RWPE2 (cell line): ENCODE measurements at regions not wholly inside any gene's neighbourhood (a gene's known extent, or its start where the extent isn't known, plus 50 kb on each side); places are given as distances from the start of the nearest gene placed in this dataset.

Experiments
- ATAC-seq: fragments of 200-7000 bp; cut with Tn5 transposase; 3 replicates; pipeline ENCODE4 v1.9.1; 2021; ENCODE audit warnings: low read depth
- DNase-seq: peaks from one replicate; pipeline ENCODE4 v3.0.0-alpha.2; 2020; ENCODE audit warnings: low spot score
- H3K27ac ChIP-seq: fragments of 450-650 bp; 2 replicates; pipeline ENCODE4 v1.5.1; 2017; ENCODE audit warnings: mild to moderate bottlenecking; ENCODE audit not compliant: poor library complexity, severe bottlenecking
- H3K27me3 ChIP-seq: fragments of 250-450 bp; sonication (Bioruptor Pico); 2 replicates; pipeline ENCODE4 v1.5.1; 2021; ENCODE audit warnings: mild to moderate bottlenecking, moderate library complexity; ENCODE audit not compliant: insufficient read depth, poor library complexity, severe bottlenecking
- H3K36me3 ChIP-seq: fragments of 250-450 bp; sonication (Bioruptor Pico); 2 replicates; pipeline ENCODE4 v1.5.1; 2020; ENCODE audit warnings: low read depth, mild to moderate bottlenecking, moderate library complexity
- H3K4me1 ChIP-seq: fragments of 250-450 bp; sonication (Bioruptor Pico); 2 replicates; pipeline ENCODE4 v1.5.1; 2021; ENCODE audit warnings: mild to moderate bottlenecking, moderate library complexity; ENCODE audit not compliant: insufficient read depth, poor library complexity, severe bottlenecking
- H3K4me3 ChIP-seq: fragments of 250-450 bp; sonication (Bioruptor Pico); 2 replicates; pipeline ENCODE4 v1.5.1; 2021; ENCODE audit warnings: mild to moderate bottlenecking, moderate library complexity; ENCODE audit not compliant: severe bottlenecking
- H3K9me3 ChIP-seq: fragments of 250-450 bp; sonication (Bioruptor Pico); 2 replicates; pipeline ENCODE4 v1.5.1; 2021; ENCODE audit warnings: mild to moderate bottlenecking, moderate library complexity; ENCODE audit not compliant: severe bottlenecking
- CTCF ChIP-seq: fragments of 450-650 bp; IDR thresholded peaks from one replicate; pipeline ENCODE4 v1.5.1; 2017; ENCODE audit warnings: mild to moderate bottlenecking, moderate library complexity; ENCODE audit not compliant: poor library complexity, severe bottlenecking

- no peaks in the 10 kb centered on the region for H3K27me3 ChIP-seq
- H3K27ac ChIP-seq: no peak overlapping the region
- no peak for TF ChIP-seq CTCF
- no peak for DNase-seq
- H3K9me3 ChIP-seq: no peaks in the 10 kb centered on the region
- no peak for ATAC-seq
- H3K36me3 ChIP-seq: no peaks in the 10 kb centered on the region
- no peaks in the 10 kb centered on the region for H3K4me1 ChIP-seq
- H3K4me3 ChIP-seq: no peak overlapping the region
Observed at GRCh38 chrX:13144927-13145655, 100.7 kb upstream of the FAM9C start.

- Histone ChIP-seq H3K4me3 (no peak overlapping the region), H3K27ac (no peak overlapping the region), H3K27me3 (no peaks in the 10 kb centered on the region), H3K4me1 (no peaks in the 10 kb centered on the region), H3K36me3 (no peaks in the 10 kb centered on the region), H3K9me3 (no peaks in the 10 kb centered on the region)
- DNase-seq: no peak
- TF ChIP-seq CTCF: no peak
- ATAC-seq: no peak
Observed at GRCh38 chrX:13142891-13143290, 98.5 kb upstream of the FAM9C start.

GRCh38 chrX:13140007-13140406 lies 95.6 kb upstream of the FAM9C start:
- TF ChIP-seq CTCF: no peak
- Histone ChIP-seq H3K27ac (no peak overlapping the region), H3K27me3 (no peaks in the 10 kb centered on the region), H3K36me3 (no peaks in the 10 kb centered on the region), H3K4me3 (no peak overlapping the region), H3K9me3 (no peaks in the 10 kb centered on the region), H3K4me1 (no peaks in the 10 kb centered on the region)
- ATAC-seq (no peak), DNase-seq (no peak)

GRCh38 chrX:13131396-13132137 lies 87.1 kb upstream of the FAM9C start:
- Histone ChIP-seq H3K4me3 (no peak overlapping the region), H3K4me1 (no peaks in the 10 kb centered on the region), H3K9me3 (no peaks in the 10 kb centered on the region), H3K36me3 (no peaks in the 10 kb centered on the region), H3K27ac (no peak overlapping the region), H3K27me3 (no peaks in the 10 kb centered on the region)
- no peak for ATAC-seq
- no peak for TF ChIP-seq CTCF
- DNase-seq: no peak

- TF ChIP-seq CTCF: no peak
- Histone ChIP-seq H3K9me3 (no peaks in the 10 kb centered on the region), H3K36me3 (no peaks in the 10 kb centered on the region)
Observed at GRCh38 chrX:13130816-13131215, 86.4 kb upstream of the FAM9C start.

More at GRCh38 chrX:13130816-13131215, 86.4 kb upstream of the FAM9C start:
- DNase-seq: no peak
- no peaks in the 10 kb centered on the region for H3K27me3 ChIP-seq
- no peak overlapping the region for H3K4me3 ChIP-seq
- no peak for ATAC-seq
- no peaks in the 10 kb centered on the region for H3K4me1 ChIP-seq
- no peak overlapping the region for H3K27ac ChIP-seq
